ENCODE measurements at regions not wholly inside any gene's neighbourhood (a gene's known extent, or its start where the extent isn't known, plus 50 kb on each side); places are given as distances from the start of the nearest gene placed in this dataset.
A peak's percentile ranks its signal among the peaks of the same experiment; 100 is the strongest.
"Not testable (repeated sequence)": the region's sequence is repeated elsewhere in the genome, so short reads cannot be mapped to it uniquely, and the experiment has no call there.

GRCh38 chr15:30827625-30828303, 76.0 kb upstream of the FAN1 start:
- peak overlapping the region; percentile 62 for H3K4me3 Mint-ChIP-seq
- TF ChIP-seq, protein P1, sequence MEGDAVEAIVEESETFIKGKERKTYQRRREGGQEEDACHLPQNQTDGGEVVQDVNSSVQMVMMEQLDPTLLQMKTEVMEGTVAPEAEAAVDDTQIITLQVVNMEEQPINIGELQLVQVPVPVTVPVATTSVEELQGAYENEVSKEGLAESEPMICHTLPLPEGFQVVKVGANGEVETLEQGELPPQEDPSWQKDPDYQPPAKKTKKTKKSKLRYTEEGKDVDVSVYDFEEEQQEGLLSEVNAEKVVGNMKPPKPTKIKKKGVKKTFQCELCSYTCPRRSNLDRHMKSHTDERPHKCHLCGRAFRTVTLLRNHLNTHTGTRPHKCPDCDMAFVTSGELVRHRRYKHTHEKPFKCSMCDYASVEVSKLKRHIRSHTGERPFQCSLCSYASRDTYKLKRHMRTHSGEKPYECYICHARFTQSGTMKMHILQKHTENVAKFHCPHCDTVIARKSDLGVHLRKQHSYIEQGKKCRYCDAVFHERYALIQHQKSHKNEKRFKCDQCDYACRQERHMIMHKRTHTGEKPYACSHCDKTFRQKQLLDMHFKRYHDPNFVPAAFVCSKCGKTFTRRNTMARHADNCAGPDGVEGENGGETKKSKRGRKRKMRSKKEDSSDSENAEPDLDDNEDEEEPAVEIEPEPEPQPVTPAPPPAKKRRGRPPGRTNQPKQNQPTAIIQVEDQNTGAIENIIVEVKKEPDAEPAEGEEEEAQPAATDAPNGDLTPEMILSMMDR (IDR thresholded peaks at IDR 0.05): no peak
- peaks cover 7% of the 10 kb centered on the region; the same call in 1 of the 2 replicates for H3K36me3 Mint-ChIP-seq (ENCODE audit: low read depth)
- H3K9me3 Mint-ChIP-seq: no peaks in the 10 kb centered on the region
- no peak overlapping the region; the same call in none of the 2 replicates for H3K27ac Mint-ChIP-seq
- peaks cover 10% of the 10 kb centered on the region for H3K4me1 Mint-ChIP-seq (ENCODE audit: low read depth)
- H3K27me3 Mint-ChIP-seq (ENCODE audit: insufficient read depth): peaks cover 6% of the 10 kb centered on the region
- DNase-seq: no peak

DNA sequence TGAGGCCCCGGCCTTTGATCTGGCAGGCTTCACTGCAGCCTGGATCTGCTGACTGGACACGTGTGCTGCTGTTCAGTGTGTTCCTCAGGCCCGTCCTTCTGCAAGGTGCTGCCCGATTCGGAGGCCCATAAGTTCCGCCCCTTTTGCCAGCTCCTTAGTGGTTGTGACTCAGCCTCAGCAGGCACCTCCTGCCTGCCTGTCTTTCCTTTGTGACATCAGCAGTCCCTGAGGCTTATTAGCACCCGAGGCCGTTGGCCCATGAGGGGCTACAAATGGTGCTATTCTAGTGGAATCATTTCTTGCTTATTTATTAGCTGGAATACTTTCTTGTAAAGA, 75.4 kb upstream of the FAN1 start:
- H3K27me3 Mint-ChIP-seq (ENCODE audit: insufficient read depth); H3K27ac Mint-ChIP-seq; H3K9me3 Mint-ChIP-seq; H3K36me3 Mint-ChIP-seq (ENCODE audit: low read depth): not testable (repeated sequence)
- Mint-ChIP-seq H3K4me1 (ENCODE audit: low read depth) (peaks cover 10% of the 10 kb centered on the region), H3K4me3 (peak overlapping the region; percentile 62)
- peak; percentile 20 for DNase-seq

DNA sequence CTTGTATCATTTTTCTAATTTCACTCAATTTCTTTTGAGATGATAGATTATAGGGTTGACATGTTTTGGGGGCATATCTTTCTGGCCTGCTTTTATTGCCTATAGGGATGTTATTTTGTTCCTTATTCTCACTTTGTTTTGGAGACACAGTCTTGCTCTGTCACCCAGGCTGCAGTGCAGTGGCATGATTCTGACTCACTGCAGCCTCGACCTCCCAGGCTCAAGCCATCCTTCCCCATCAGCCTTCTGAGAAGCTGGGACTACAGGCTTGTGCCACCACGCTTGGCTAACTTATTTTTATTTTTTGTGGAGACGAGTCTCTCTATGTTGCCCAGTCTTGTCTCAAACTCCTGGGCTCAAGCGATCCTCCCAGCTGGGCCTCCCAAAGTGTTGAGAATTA, 72.8 kb upstream of the FAN1 start:
- Mint-ChIP-seq H3K36me3 (ENCODE audit: low read depth) (peaks cover 7% of the 10 kb centered on the region; the same call in 1 of the 2 replicates), H3K27ac (no peak overlapping the region)
- TF ChIP-seq, protein P1 (IDR thresholded peaks at IDR 0.05): no peak

GRCh38 chr15:30833379-30833778, 70.3 kb upstream of the FAN1 start:
- not testable (repeated sequence) for DNase-seq; H3K4me1 Mint-ChIP-seq (ENCODE audit: low read depth); H3K9me3 Mint-ChIP-seq; H3K27ac Mint-ChIP-seq; H3K4me3 Mint-ChIP-seq; H3K36me3 Mint-ChIP-seq (ENCODE audit: low read depth); H3K27me3 Mint-ChIP-seq (ENCODE audit: insufficient read depth)

More for the DNA sequence above, 72.8 kb upstream of the FAN1 start:
- H3K9me3 Mint-ChIP-seq: no peaks in the 10 kb centered on the region
- no peak for DNase-seq
- no peak overlapping the region for H3K4me3 Mint-ChIP-seq
- peaks cover 6% of the 10 kb centered on the region for H3K27me3 Mint-ChIP-seq (ENCODE audit: insufficient read depth)
- H3K4me1 Mint-ChIP-seq (ENCODE audit: low read depth): peaks cover 10% of the 10 kb centered on the region

- H3K4me3 Mint-ChIP-seq; H3K27ac Mint-ChIP-seq; H3K4me1 Mint-ChIP-seq (ENCODE audit: low read depth); H3K9me3 Mint-ChIP-seq; DNase-seq; H3K36me3 Mint-ChIP-seq (ENCODE audit: low read depth): not testable (repeated sequence)
- H3K27me3 Mint-ChIP-seq (ENCODE audit: insufficient read depth): peaks cover 22% of the 10 kb centered on the region
These were observed 62.1 kb upstream of the FAN1 start for GRCh38 chr15:30841639-30842038.

GRCh38 chr15:30842798-30843472, 60.8 kb upstream of the FAN1 start:
- not testable (repeated sequence) for H3K9me3 Mint-ChIP-seq; H3K36me3 Mint-ChIP-seq (ENCODE audit: low read depth); DNase-seq; H3K4me3 Mint-ChIP-seq; H3K27ac Mint-ChIP-seq; H3K4me1 Mint-ChIP-seq (ENCODE audit: low read depth)
- peaks cover 25% of the 10 kb centered on the region for H3K27me3 Mint-ChIP-seq (ENCODE audit: insufficient read depth)

GRCh38 chr15:30845536-30845935, 58.2 kb upstream of the FAN1 start:
- not testable (repeated sequence) for H3K36me3 Mint-ChIP-seq (ENCODE audit: low read depth); H3K4me1 Mint-ChIP-seq (ENCODE audit: low read depth); H3K9me3 Mint-ChIP-seq; H3K27ac Mint-ChIP-seq; H3K4me3 Mint-ChIP-seq; DNase-seq
- H3K27me3 Mint-ChIP-seq (ENCODE audit: insufficient read depth): peaks cover 20% of the 10 kb centered on the region

Data from HFFc6 (cell line).